ES-I3 (cell line): ENCODE measurements at regions not wholly inside any gene's neighbourhood (a gene's known extent, or its start where the extent isn't known, plus 50 kb on each side); places are given as distances from the start of the nearest gene placed in this dataset.
"Not testable (repeated sequence)": the region's sequence is repeated elsewhere in the genome, so short reads cannot be mapped to it uniquely, and the experiment has no call there.

ENCODE experiments used
- H3K36me3 ChIP-seq: 2 replicates; pipeline ENCODE4 v1.6.1; 2013; ENCODE audit warnings: mild to moderate bottlenecking, low read length, control low read depth, moderate library complexity; ENCODE audit not compliant: insufficient read depth
- H3K4me1 ChIP-seq: 2 replicates; pipeline ENCODE4 v1.6.1; 2013; ENCODE audit warnings: mild to moderate bottlenecking, control low read depth, low read length; ENCODE audit not compliant: insufficient read depth
- H3K9ac ChIP-seq: 2 replicates; pipeline ENCODE4 v1.6.1; 2013; ENCODE audit warnings: low read depth, mild to moderate bottlenecking, low read length, moderate library complexity
- H3K9me3 ChIP-seq: 2 replicates; pipeline ENCODE4 v1.6.1; 2013; ENCODE audit warnings: mild to moderate bottlenecking, low read length, moderate library complexity; ENCODE audit not compliant: control insufficient read depth, insufficient read depth

DNA sequence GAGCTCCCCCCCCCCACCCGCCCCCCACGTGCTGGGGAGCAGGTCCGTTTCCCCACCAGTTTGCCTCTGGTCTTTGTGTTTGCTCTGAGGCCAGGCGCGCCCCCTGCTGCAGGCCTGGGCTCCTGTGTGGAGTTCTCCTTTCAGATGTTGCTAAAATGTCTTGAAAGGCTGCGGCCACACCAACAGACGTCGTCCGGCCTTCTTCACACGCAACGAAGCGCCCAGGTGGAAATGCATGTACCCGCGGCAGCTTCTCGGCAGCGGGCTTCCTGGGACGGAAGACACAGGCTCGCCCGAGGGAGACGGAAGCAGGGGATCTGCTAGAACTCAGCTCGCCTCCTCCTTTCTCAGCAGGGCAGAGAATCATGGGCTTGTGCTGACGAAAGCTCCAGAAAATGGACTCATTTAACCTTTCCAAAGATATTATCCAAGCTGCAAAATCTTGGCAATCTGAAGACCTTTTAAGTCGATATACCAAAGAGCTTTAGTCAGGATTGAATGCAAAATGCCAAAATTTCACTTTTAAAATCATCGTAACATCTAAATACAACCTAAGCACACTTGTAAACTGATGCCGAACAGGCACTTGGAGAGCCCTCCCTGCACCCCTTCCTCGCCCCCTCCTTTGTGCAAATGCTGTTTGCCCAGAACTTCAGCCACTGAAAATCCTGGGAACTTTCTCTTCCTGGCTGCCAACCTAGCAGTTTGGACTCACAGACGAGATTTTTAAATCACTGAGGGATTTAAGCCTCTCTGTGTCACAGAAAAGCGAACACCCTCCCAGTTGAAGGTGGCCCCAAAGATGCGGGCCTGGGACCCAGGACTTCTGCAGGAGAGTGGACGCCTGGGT lies 125.5 kb upstream of the ZNF516 start:
- peaks cover 23% of the 10 kb centered on the region for H3K4me1 ChIP-seq
- peak overlapping the region; percentile 54 for H3K9ac ChIP-seq
- no peaks in the 10 kb centered on the region for H3K9me3 ChIP-seq
- no peaks in the 10 kb centered on the region for H3K36me3 ChIP-seq

- H3K9me3 ChIP-seq: no peaks in the 10 kb centered on the region
- no peaks in the 10 kb centered on the region for H3K36me3 ChIP-seq
- H3K9ac ChIP-seq: peak overlapping the region; percentile 45; the same call in 1 of the 2 replicates
- peaks cover 23% of the 10 kb centered on the region for H3K4me1 ChIP-seq
Measured at GRCh38 chr18:76619621-76620315, 124.7 kb upstream of the ZNF516 start.

DNA sequence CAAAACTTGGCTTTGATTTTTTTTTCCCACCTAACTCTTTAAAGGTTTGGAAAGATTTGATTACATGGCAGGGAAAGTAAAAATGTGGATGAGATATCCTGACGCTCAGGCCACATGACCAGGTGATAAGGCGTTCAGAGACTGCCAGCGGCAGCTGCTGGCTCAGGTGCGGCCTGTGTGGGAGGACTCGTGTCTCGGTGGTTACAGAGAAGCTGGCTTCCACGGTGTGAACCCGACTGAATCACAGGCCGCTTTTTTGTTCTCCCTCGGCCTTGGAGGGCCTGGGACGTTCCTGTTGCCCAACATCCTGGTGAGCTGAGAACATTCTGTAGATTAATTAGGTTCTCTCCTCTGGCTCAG lies 124.2 kb upstream of the ZNF516 start:
- peaks cover 23% of the 10 kb centered on the region for H3K4me1 ChIP-seq
- H3K9ac ChIP-seq: peak overlapping the region; percentile 45; the same call in 1 of the 2 replicates
- H3K36me3 ChIP-seq: no peaks in the 10 kb centered on the region
- no peaks in the 10 kb centered on the region for H3K9me3 ChIP-seq

- Histone ChIP-seq H3K9ac (no peak overlapping the region), H3K9me3 (no peaks in the 10 kb centered on the region), H3K4me1 (peaks cover 23% of the 10 kb centered on the region), H3K36me3 (no peaks in the 10 kb centered on the region)
Measured at GRCh38 chr18:76618721-76619120, 123.7 kb upstream of the ZNF516 start.

- H3K4me1 ChIP-seq: peaks cover 10% of the 10 kb centered on the region; the same call in 1 of the 2 replicates
- no peaks in the 10 kb centered on the region for H3K36me3 ChIP-seq
- no peaks in the 10 kb centered on the region for H3K9me3 ChIP-seq
- H3K9ac ChIP-seq: no peak overlapping the region
Measured at GRCh38 chr18:76616373-76616772, 121.3 kb upstream of the ZNF516 start.

- Histone ChIP-seq H3K9ac (no peak overlapping the region), H3K9me3 (no peaks in the 10 kb centered on the region), H3K36me3 (no peaks in the 10 kb centered on the region), H3K4me1 (peaks cover 4% of the 10 kb centered on the region; the same call in 1 of the 2 replicates)
Measured at GRCh38 chr18:76615065-76615733, 120.2 kb upstream of the ZNF516 start.

DNA sequence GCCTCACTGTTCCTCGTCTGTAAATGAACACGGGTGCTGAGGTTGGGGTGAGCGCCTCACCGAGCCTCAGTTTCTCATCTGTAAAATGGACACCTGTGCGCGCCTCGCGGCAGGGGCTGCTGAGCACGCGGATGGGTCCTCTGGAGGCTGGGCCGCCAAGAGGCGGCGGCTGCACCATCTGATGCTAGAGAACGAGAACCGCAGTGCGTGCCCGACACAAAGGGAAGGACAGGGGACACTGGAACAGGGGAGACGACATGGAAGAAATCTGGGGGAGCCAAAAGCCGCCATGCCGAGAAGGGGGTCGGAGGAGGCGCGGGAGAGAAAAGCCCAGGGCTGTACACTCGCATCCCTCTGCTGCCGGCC lies 118.7 kb upstream of the ZNF516 start:
- H3K9me3 ChIP-seq: no peaks in the 10 kb centered on the region
- H3K4me1 ChIP-seq: no peaks in the 10 kb centered on the region
- no peaks in the 10 kb centered on the region for H3K36me3 ChIP-seq
- no peak overlapping the region for H3K9ac ChIP-seq

GRCh38 chr18:76613053-76613754 lies 118.2 kb upstream of the ZNF516 start:
- Histone ChIP-seq H3K36me3 (no peaks in the 10 kb centered on the region), H3K9me3 (no peaks in the 10 kb centered on the region), H3K4me1 (no peaks in the 10 kb centered on the region), H3K9ac (no peak overlapping the region)

- not testable (repeated sequence) for H3K36me3 ChIP-seq, H3K9me3 ChIP-seq, H3K9ac ChIP-seq, H3K4me1 ChIP-seq
Measured at GRCh38 chr18:76611750-76612045, 116.7 kb upstream of the ZNF516 start.

GRCh38 chr18:76610933-76611749 lies 116.1 kb upstream of the ZNF516 start:
- Histone ChIP-seq H3K4me1 (no peaks in the 10 kb centered on the region), H3K9ac (no peak overlapping the region), H3K36me3 (no peaks in the 10 kb centered on the region), H3K9me3 (no peaks in the 10 kb centered on the region)

GRCh38 chr18:76610012-76610411 lies 115.0 kb upstream of the ZNF516 start:
- Histone ChIP-seq H3K36me3 (no peaks in the 10 kb centered on the region), H3K9me3 (no peaks in the 10 kb centered on the region), H3K4me1 (no peaks in the 10 kb centered on the region), H3K9ac (no peak overlapping the region)

GRCh38 chr18:76605341-76605929 lies 110.4 kb upstream of the ZNF516 start:
- no peaks in the 10 kb centered on the region for H3K36me3 ChIP-seq
- no peaks in the 10 kb centered on the region for H3K4me1 ChIP-seq
- no peaks in the 10 kb centered on the region for H3K9me3 ChIP-seq
- no peak overlapping the region for H3K9ac ChIP-seq

DNA sequence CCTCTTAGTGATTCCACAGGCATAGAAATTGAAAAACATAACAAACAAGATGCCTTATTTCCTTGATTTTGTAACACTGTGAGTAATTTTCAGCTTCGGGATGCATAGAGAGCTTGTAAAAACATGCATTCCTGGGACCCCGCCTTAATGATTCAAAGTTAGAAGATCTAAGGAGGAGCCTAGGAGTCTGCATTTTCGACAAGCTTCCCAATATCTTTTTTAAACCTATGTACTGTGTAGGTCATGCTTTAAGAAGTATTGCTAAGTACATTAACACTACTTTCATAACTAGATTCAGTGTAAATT lies 109.8 kb upstream of the ZNF516 start:
- Histone ChIP-seq H3K9ac (no peak overlapping the region), H3K9me3 (no peaks in the 10 kb centered on the region), H3K4me1 (no peaks in the 10 kb centered on the region), H3K36me3 (no peaks in the 10 kb centered on the region)
